ENCODE measurements at regions not wholly inside any gene's neighbourhood (a gene's known extent, or its start where the extent isn't known, plus 50 kb on each side); places are given as distances from the start of the nearest gene placed in this dataset.

- DNase-seq (ENCODE audit: low read depth, low spot score) = no peak
These were observed 109.0 kb downstream of the SIK1 start for GRCh38 chr21:43317959-43318358.

- no peak for DNase-seq (ENCODE audit: low read depth, low spot score)
These were observed 109.6 kb downstream of the SIK1 start for GRCh38 chr21:43317254-43317748.

GRCh38 chr21:43316156-43316845 is 110.6 kb downstream of the SIK1 start:
- DNase-seq (ENCODE audit: low read depth, low spot score) = no peak

- DNase-seq (ENCODE audit: low read depth, low spot score) = no peak
These were observed 111.4 kb downstream of the SIK1 start for GRCh38 chr21:43315244-43316137.

GRCh38 chr21:43313939-43314405 is 113.0 kb downstream of the SIK1 start:
- DNase-seq (ENCODE audit: low read depth, low spot score) = no peak

GRCh38 chr21:43313221-43313938 is 113.6 kb downstream of the SIK1 start:
- DNase-seq (ENCODE audit: low read depth, low spot score) = no peak

- DNase-seq (ENCODE audit: low read depth, low spot score) = no peak
These were observed 114.2 kb downstream of the SIK1 start for GRCh38 chr21:43312751-43313169.

- no peak for DNase-seq (ENCODE audit: low read depth, low spot score)
These were observed 114.9 kb downstream of the SIK1 start for GRCh38 chr21:43312011-43312410.

GRCh38 chr21:43311301-43311817 is 115.6 kb downstream of the SIK1 start:
- no peak for DNase-seq (ENCODE audit: low read depth, low spot score)

GRCh38 chr21:43308815-43309283 is 118.1 kb downstream of the SIK1 start:
- DNase-seq (ENCODE audit: low read depth, low spot score) = no peak

GRCh38 chr21:43308101-43308814 is 118.7 kb downstream of the SIK1 start:
- DNase-seq (ENCODE audit: low read depth, low spot score) = no peak

GRCh38 chr21:43307677-43308070 is 119.3 kb downstream of the SIK1 start:
- DNase-seq (ENCODE audit: low read depth, low spot score) = no peak

- no peak for DNase-seq (ENCODE audit: low read depth, low spot score)
These were observed 119.8 kb downstream of the SIK1 start for GRCh38 chr21:43306911-43307676.

- DNase-seq (ENCODE audit: low read depth, low spot score) = no peak
These were observed 120.5 kb downstream of the SIK1 start for GRCh38 chr21:43306391-43306790.

- DNase-seq (ENCODE audit: low read depth, low spot score) = no peak
These were observed 121.1 kb downstream of the SIK1 start for GRCh38 chr21:43305811-43306311.

- DNase-seq (ENCODE audit: low read depth, low spot score) = no peak
These were observed 121.6 kb downstream of the SIK1 start for GRCh38 chr21:43305336-43305665.

- no peak for DNase-seq (ENCODE audit: low read depth, low spot score)
These were observed 122.2 kb downstream of the SIK1 start for GRCh38 chr21:43304621-43305335.

GRCh38 chr21:43304206-43304605 is 122.7 kb downstream of the SIK1 start:
- no peak for DNase-seq (ENCODE audit: low read depth, low spot score)

Measured in activated naive CD8-positive, alpha-beta T cell treated with anti-CD3 and anti-CD28 coated beads, Interleukin-2, amount 50 U/mL, for 16 hours (primary cell).